HL-60 (cell line): ENCODE measurements at regions not wholly inside any gene's neighbourhood (a gene's known extent, or its start where the extent isn't known, plus 50 kb on each side); places are given as distances from the start of the nearest gene placed in this dataset.

Experiments
- POLR2AphosphoS5 ChIP-seq: IDR thresholded peaks from 2 replicates; pipeline ENCODE4 v1.6.1; 2012; ENCODE audit warnings: low read depth
- TF ChIP-seq, protein P1 (sequence below): IDR thresholded peaks from one replicate; pipeline ENCODE4 v1.5.1; 2011; ENCODE audit warnings: low read length, control low read depth, inconsistent platforms; ENCODE audit not compliant: insufficient read depth
- TF ChIP-seq, protein P2 (sequence below): IDR thresholded peaks from 2 replicates; pipeline ENCODE4 v1.6.1; 2012; ENCODE audit warnings: low read depth; ENCODE audit not compliant: insufficient replicate concordance

DNA sequence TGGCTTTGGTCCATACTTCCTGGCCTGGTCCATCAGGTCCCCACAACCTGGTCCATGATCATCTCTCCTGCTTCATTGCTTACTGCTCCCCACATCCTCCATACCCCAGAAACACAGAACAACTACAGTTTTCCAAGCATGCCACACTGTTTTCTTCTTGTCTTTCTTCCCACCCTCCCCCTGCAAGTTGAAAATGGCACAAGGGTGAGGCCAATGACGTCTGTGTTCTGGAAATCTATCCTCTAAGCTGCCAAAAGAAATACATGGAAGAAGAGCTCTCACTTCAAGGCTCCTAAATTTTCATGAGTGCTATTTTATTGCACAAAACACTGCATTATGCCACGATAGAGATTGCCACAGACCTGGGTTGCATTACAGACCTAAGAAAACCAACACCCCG, 404.4 kb downstream of the VPS13C start:
- TF ChIP-seq, protein P1, sequence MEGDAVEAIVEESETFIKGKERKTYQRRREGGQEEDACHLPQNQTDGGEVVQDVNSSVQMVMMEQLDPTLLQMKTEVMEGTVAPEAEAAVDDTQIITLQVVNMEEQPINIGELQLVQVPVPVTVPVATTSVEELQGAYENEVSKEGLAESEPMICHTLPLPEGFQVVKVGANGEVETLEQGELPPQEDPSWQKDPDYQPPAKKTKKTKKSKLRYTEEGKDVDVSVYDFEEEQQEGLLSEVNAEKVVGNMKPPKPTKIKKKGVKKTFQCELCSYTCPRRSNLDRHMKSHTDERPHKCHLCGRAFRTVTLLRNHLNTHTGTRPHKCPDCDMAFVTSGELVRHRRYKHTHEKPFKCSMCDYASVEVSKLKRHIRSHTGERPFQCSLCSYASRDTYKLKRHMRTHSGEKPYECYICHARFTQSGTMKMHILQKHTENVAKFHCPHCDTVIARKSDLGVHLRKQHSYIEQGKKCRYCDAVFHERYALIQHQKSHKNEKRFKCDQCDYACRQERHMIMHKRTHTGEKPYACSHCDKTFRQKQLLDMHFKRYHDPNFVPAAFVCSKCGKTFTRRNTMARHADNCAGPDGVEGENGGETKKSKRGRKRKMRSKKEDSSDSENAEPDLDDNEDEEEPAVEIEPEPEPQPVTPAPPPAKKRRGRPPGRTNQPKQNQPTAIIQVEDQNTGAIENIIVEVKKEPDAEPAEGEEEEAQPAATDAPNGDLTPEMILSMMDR, result no peak
- TF ChIP-seq, protein P2, sequence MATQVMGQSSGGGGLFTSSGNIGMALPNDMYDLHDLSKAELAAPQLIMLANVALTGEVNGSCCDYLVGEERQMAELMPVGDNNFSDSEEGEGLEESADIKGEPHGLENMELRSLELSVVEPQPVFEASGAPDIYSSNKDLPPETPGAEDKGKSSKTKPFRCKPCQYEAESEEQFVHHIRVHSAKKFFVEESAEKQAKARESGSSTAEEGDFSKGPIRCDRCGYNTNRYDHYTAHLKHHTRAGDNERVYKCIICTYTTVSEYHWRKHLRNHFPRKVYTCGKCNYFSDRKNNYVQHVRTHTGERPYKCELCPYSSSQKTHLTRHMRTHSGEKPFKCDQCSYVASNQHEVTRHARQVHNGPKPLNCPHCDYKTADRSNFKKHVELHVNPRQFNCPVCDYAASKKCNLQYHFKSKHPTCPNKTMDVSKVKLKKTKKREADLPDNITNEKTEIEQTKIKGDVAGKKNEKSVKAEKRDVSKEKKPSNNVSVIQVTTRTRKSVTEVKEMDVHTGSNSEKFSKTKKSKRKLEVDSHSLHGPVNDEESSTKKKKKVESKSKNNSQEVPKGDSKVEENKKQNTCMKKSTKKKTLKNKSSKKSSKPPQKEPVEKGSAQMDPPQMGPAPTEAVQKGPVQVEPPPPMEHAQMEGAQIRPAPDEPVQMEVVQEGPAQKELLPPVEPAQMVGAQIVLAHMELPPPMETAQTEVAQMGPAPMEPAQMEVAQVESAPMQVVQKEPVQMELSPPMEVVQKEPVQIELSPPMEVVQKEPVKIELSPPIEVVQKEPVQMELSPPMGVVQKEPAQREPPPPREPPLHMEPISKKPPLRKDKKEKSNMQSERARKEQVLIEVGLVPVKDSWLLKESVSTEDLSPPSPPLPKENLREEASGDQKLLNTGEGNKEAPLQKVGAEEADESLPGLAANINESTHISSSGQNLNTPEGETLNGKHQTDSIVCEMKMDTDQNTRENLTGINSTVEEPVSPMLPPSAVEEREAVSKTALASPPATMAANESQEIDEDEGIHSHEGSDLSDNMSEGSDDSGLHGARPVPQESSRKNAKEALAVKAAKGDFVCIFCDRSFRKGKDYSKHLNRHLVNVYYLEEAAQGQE, result no peak
- no peak for TF ChIP-seq POLR2AphosphoS5
